Neuronal stem cell (in vitro differentiated cells): ENCODE measurements at regions not wholly inside any gene's neighbourhood (a gene's known extent, or its start where the extent isn't known, plus 50 kb on each side); places are given as distances from the start of the nearest gene placed in this dataset.
A peak's percentile ranks its signal among the peaks of the same experiment; 100 is the strongest.

Source experiments
- DNase-seq: peaks from one replicate; pipeline ENCODE4 v3.0.0-alpha.2; 2013; ENCODE audit warnings: low spot score
- H2AFZ ChIP-seq: one replicate; pipeline ENCODE4 v1.6.1; 2013; ENCODE audit warnings: mild to moderate bottlenecking, low read length, inconsistent platforms
- H2AK5ac ChIP-seq: 2 replicates; pipeline ENCODE4 v1.6.1; 2013; ENCODE audit warnings: low read depth, mild to moderate bottlenecking, inconsistent platforms, low read length, moderate library complexity, mixed read lengths
- H2BK120ac ChIP-seq: 2 replicates; pipeline ENCODE4 v1.6.1; 2013; ENCODE audit warnings: low read depth, mild to moderate bottlenecking, inconsistent platforms, low read length, moderate library complexity, mixed read lengths
- H2BK12ac ChIP-seq: one replicate; pipeline ENCODE4 v1.6.1; 2013; ENCODE audit warnings: low read length, inconsistent platforms
- H2BK15ac ChIP-seq: 2 replicates; pipeline ENCODE4 v1.6.1; 2013; ENCODE audit warnings: mild to moderate bottlenecking, low read length, inconsistent platforms, mixed read lengths
- H2BK5ac ChIP-seq: one replicate; pipeline ENCODE4 v1.6.1; 2013; ENCODE audit warnings: inconsistent platforms, mild to moderate bottlenecking, low read length, moderate library complexity
- H3K14ac ChIP-seq: one replicate; pipeline ENCODE4 v1.6.1; 2013; ENCODE audit warnings: low read length, inconsistent platforms
- H3K18ac ChIP-seq: 2 replicates; pipeline ENCODE4 v1.6.1; 2013; ENCODE audit warnings: low read length, inconsistent platforms
- H3K23ac ChIP-seq: 2 replicates; pipeline ENCODE4 v1.6.1; 2013; ENCODE audit warnings: low read depth, mild to moderate bottlenecking, mixed read lengths, low read length, inconsistent platforms; ENCODE audit not compliant: poor library complexity
- H3K27ac ChIP-seq: replicated peaks from 3 replicates; pipeline ENCODE4 v1.5.1; 2013; ENCODE audit warnings: low read length, inconsistent platforms
- H3K27me3 ChIP-seq, 3 experiments: 2 replicates each; pipeline ENCODE4 v1.6.1; 2013; ENCODE audit warnings: low read length in 3 of 3, mild to moderate bottlenecking in 2 of 3, inconsistent platforms in 1 of 3, low read depth in 1 of 3, mixed read lengths in 1 of 3, moderate library complexity in 1 of 3; ENCODE audit not compliant: control insufficient read depth in 3 of 3, insufficient read depth in 3 of 3
- H3K36me3 ChIP-seq, 2 donors: replicated peaks in 1 of 2; 2 replicates each; pipeline ENCODE4 v1.6.1; 2013; ENCODE audit warnings: low read length in 2 of 2; ENCODE audit not compliant: control insufficient read depth in 2 of 2, insufficient read depth in 2 of 2
- H3K4ac ChIP-seq: 2 replicates; pipeline ENCODE4 v1.6.1; 2013; ENCODE audit warnings: inconsistent platforms, mild to moderate bottlenecking, low read length, moderate library complexity
- H3K4me1 ChIP-seq, 2 donors: 1 replicate in 1 of 2; 2 replicates in 1 of 2; pipeline ENCODE4 v1.6.1; 2013; ENCODE audit warnings: low read length in 2 of 2, low read depth in 1 of 2; ENCODE audit not compliant: control insufficient read depth in 2 of 2, insufficient read depth in 1 of 2
- H3K4me2 ChIP-seq: one replicate; pipeline ENCODE4 v1.6.1; 2013; ENCODE audit warnings: mild to moderate bottlenecking, low read length, inconsistent platforms; ENCODE audit not compliant: insufficient read depth, poor library complexity, severe bottlenecking
- H3K4me3 ChIP-seq, 2 donors: 2 replicates each; pipeline ENCODE4 v1.5.1; 2013; ENCODE audit warnings: low read length in 2 of 2, mild to moderate bottlenecking in 2 of 2, inconsistent platforms in 1 of 2, moderate library complexity in 1 of 2
- H3K79me1 ChIP-seq: one replicate; pipeline ENCODE4 v1.6.1; 2013; ENCODE audit warnings: low read depth, mild to moderate bottlenecking, inconsistent platforms, low read length, moderate library complexity
- H3K9ac ChIP-seq: one replicate; pipeline ENCODE4 v1.6.1; 2013; ENCODE audit warnings: mild to moderate bottlenecking, low read depth, low read length, inconsistent platforms; ENCODE audit not compliant: poor library complexity
- H3K9me3 ChIP-seq, 2 donors: replicated peaks in 1 of 2; 2 replicates each; pipeline versions ENCODE3 to v1.6.1; 2013; ENCODE audit warnings: low read length in 2 of 2, mild to moderate bottlenecking in 2 of 2, inconsistent platforms in 1 of 2, low read depth in 1 of 2, mixed read lengths in 1 of 2, moderate library complexity in 1 of 2; ENCODE audit not compliant: control insufficient read depth in 2 of 2, insufficient read depth in 1 of 2
- H4K8ac ChIP-seq: one replicate; pipeline ENCODE4 v1.6.1; 2013; ENCODE audit warnings: low read depth, mild to moderate bottlenecking, inconsistent platforms, low read length, moderate library complexity
- H4K91ac ChIP-seq: one replicate; pipeline ENCODE4 v1.6.1; 2013; ENCODE audit warnings: low read length, low read depth, mild to moderate bottlenecking, inconsistent platforms; ENCODE audit not compliant: poor library complexity
- WGBS, 2 donors: extraction: QIAGEN DNeasy Blood & Tissue Kit; methylation state at CpG; one replicate each; pipeline ENCODE4 v1.1.7; 2013; ENCODE audit warnings: missing lambda C conversion rate in 2 of 2, mixed read lengths in 1 of 2; ENCODE audit not compliant: insufficient read length in 2 of 2, insufficient replicate concordance in 1 of 2; ENCODE audit errors: extremely low coverage in 2 of 2; 5-methylcytosine and 5-hydroxymethylcytosine counted together

DNA sequence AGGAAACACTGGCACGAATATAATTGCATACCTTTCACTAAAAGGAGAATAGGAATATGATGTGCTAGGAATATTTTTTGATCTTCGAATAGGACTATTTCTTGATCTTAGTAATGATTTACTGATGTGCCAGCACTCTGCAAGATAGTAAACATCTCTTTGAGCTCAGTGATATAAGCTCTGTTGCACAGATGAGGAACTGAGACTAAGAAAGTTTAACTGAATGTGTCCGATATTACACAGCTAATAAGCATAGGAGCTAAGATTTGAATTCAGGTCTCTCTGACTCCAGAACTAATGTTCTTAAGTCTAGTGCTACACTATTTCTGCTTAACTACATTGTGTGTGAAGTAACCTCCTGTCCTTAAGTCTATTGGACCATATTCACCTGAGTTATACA lies 98.4 kb upstream of the PTPRZ1 start:
- no peak for DNase-seq
- Histone ChIP-seq H3K14ac (no peak overlapping the region), H3K18ac (no peak overlapping the region), H3K4me1 (peaks cover 0 to 6% of the 10 kb centered on the region in 2 donors), H3K27ac (no peak overlapping the region), H3K4ac (no peak overlapping the region), H2AFZ (no peak overlapping the region), H2AK5ac (no peak overlapping the region), H2BK12ac (no peak overlapping the region), H2BK5ac (no peak overlapping the region), H3K4me3 (no peak overlapping the region), H2BK15ac (no peak overlapping the region), H3K27me3 (no peaks in the 10 kb centered on the region), H4K91ac (no peak overlapping the region), H3K36me3 (no peaks in the 10 kb centered on the region), H3K9ac (no peak overlapping the region), H2BK120ac (no peak overlapping the region), H3K79me1 (no peaks in the 10 kb centered on the region), H3K9me3 (no peaks in the 10 kb centered on the region), H3K23ac (no peak overlapping the region), H4K8ac (no peak overlapping the region), H3K4me2 (no peak overlapping the region)
- no CpG with 5 or more reads among the region's 3 CpGs for WGBS, 2 donors

DNA sequence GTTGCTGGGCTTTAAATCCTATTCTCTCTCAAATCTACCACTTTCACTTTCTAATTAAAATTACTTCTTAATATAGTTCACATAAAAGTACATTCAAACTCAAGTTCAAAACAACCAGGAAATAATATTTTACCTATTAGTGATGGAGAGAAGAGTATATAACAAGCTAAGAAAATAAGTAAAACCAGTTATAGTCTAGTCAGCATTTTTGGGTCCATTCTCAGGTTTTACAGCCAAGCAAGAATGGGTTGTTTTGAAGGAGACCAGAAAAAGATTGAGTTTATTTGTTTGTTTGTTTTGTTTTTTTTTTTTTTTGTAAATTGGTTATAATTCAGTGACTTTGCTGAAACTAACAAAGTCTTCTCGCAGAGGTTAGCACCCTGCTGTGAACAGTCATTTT lies 106.3 kb upstream of the PTPRZ1 start:
- H3K4me2 ChIP-seq, result no peak overlapping the region
- no peak overlapping the region for H4K8ac ChIP-seq
- no CpG with 5 or more reads among the region's 1 CpG for WGBS, 2 donors
- H3K27me3 ChIP-seq, result no peaks in the 10 kb centered on the region
- H3K36me3 ChIP-seq, result no peaks in the 10 kb centered on the region
- H3K9me3 ChIP-seq, result no peaks in the 10 kb centered on the region
- H3K4ac ChIP-seq, result no peak overlapping the region
- no peak overlapping the region for H3K4me3 ChIP-seq
- no peak overlapping the region for H3K27ac ChIP-seq
- no peak overlapping the region for H2BK120ac ChIP-seq
- H2BK12ac ChIP-seq, result no peak overlapping the region
- no peak overlapping the region for H2BK5ac ChIP-seq
- H3K9ac ChIP-seq, result no peak overlapping the region
- no peak overlapping the region for H2AK5ac ChIP-seq
- H3K14ac ChIP-seq, result no peak overlapping the region
- no peak for DNase-seq
- peak overlapping the region; percentile 21 for H2AFZ ChIP-seq
- no peak overlapping the region for H2BK15ac ChIP-seq
- H3K23ac ChIP-seq, result no peak overlapping the region
- no peak overlapping the region for H4K91ac ChIP-seq
- H3K4me1 ChIP-seq, result peaks cover 2% of the 10 kb centered on the region in 2 donors
- H3K79me1 ChIP-seq, result no peaks in the 10 kb centered on the region
- H3K18ac ChIP-seq, result no peak overlapping the region

GRCh38 chr7:121761399-121761798 lies 111.6 kb upstream of the PTPRZ1 start:
- Histone ChIP-seq H3K36me3 (no peaks in the 10 kb centered on the region), H3K14ac (no peak overlapping the region), H3K4ac (no peak overlapping the region), H3K23ac (no peak overlapping the region), H2BK15ac (no peak overlapping the region), H3K9ac (no peak overlapping the region), H2BK12ac (no peak overlapping the region), H4K8ac (no peak overlapping the region), H3K79me1 (no peaks in the 10 kb centered on the region), H3K27ac (no peak overlapping the region), H2AFZ (no peak overlapping the region), H3K4me1 (peaks cover 0 to 2% of the 10 kb centered on the region in 2 donors), H2AK5ac (no peak overlapping the region), H2BK5ac (no peak overlapping the region), H3K9me3 (no peaks in the 10 kb centered on the region), H2BK120ac (no peak overlapping the region), H3K27me3 (no peaks in the 10 kb centered on the region), H4K91ac (no peak overlapping the region), H3K4me3 (no peak overlapping the region), H3K4me2 (no peak overlapping the region), H3K18ac (no peak overlapping the region)
- WGBS, 2 donors, result no CpG with 5 or more reads among the region's 1 CpG
- DNase-seq, result no peak

DNA sequence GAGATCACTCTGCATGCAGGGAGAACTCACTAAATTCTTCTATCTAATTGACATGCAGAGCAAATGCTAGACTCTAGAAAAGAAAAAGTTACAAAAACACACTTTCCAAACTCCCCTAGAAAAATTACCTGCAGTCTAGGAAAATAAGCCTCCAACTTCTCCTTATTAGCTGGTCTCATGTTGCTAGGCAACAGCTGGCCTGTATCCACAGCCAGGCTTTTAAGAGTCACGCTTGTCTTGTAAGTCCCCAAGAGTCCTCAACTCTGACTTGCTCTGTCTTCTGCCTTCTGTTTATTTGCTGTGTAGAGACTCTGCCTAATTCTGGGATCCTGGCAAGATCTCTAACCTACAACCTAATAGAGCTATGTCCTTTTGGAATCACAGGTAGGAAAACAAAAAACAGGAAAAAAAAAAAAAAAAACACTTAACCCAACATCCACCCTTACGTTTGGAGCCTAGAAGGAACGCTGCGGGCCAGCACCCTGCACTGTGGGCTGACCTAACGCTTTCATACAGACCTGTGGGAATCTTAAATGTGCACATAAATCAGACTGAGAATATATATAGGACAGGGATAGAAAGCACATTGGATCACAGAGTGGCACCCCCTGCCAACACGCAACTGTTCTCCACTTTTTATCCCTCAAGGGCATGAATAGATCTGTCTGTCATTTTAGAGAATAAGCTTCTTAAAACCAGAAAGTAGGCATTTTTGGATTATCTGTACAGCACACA lies 117.0 kb upstream of the PTPRZ1 start:
- WGBS, 2 donors, result no CpG with 5 or more reads among the region's 6 CpGs
- Histone ChIP-seq H4K91ac (no peak overlapping the region), H3K14ac (no peak overlapping the region), H3K18ac (no peak overlapping the region), H2BK5ac (no peak overlapping the region), H2BK15ac (no peak overlapping the region), H2BK12ac (no peak overlapping the region), H2BK120ac (no peak overlapping the region), H3K4me1 (peaks cover 4 to 9% of the 10 kb centered on the region in 2 donors), H3K9me3 (no peaks in the 10 kb centered on the region), H3K27me3 (no peaks in the 10 kb centered on the region), H3K36me3 (no peaks in the 10 kb centered on the region), H3K79me1 (no peaks in the 10 kb centered on the region), H2AK5ac (no peak overlapping the region), H3K23ac (no peak overlapping the region), H3K4me2 (no peak overlapping the region), H2AFZ (peak overlapping the region; percentile 9), H3K4ac (no peak overlapping the region), H3K27ac (no peak overlapping the region), H3K9ac (no peak overlapping the region), H3K4me3 (no peak overlapping the region), H4K8ac (no peak overlapping the region)
- peak; percentile 48 for DNase-seq
